ENCODE measurements at regions not wholly inside any gene's neighbourhood (a gene's known extent, or its start where the extent isn't known, plus 50 kb on each side); places are given as distances from the start of the nearest gene placed in this dataset.

DNA sequence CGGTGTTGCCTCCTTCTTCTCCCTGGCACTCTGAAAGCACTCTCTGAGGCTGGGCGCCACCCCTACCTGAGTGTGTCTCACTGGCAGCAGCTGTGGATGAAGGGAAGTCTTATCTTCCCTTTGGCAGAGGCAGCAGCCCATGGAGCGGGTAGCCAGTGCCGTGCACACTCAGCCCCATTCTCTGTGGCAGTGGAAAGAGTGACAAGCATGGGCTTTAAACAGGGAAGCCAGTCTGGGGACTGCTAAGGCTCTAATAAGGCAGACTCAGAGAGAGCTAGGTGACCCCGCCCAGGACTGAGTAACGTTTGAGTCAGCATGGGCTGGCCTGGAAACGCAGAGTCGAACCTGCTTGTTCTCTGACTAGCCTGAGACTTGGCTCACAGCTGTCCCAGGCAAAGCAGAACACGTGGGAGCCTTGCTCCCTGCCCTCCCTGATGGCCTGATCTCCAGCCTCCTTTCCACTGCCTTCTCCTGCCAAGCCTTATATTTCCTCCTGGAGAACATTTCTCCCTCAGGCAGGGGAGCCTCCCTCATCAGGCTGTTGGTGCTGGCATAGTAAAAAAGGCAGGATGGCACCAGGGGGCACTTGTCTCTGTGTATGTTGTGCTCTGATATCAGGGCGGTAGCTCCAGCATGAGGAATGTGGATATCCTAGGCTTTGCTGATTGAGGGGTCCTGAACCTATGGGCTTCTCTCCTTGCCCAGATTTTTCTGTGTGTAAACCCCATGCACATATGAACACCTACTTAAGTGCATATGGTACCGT is 93.9 kb upstream of the LGALSL start:
- H3K4me3 ChIP-seq (ENCODE audit: insufficient read depth, low read length), result no peak overlapping the region
- H3K27ac ChIP-seq (ENCODE audit: low read depth, low read length), result peak overlapping the region; percentile 18
- no peaks in the 10 kb centered on the region for H3K79me2 ChIP-seq (ENCODE audit: insufficient read depth, low read length)
- no peaks in the 10 kb centered on the region for H3K9me3 ChIP-seq (ENCODE audit: low read depth, low read length)
- H4K20me1 ChIP-seq (ENCODE audit: insufficient read depth, low read length), result no peaks in the 10 kb centered on the region
- H3K4me2 ChIP-seq (ENCODE audit: insufficient read depth, low read length), result peak overlapping the region; percentile 28
- H3K36me3 ChIP-seq (ENCODE audit: insufficient read depth, low read length), result no peaks in the 10 kb centered on the region
- peak; percentile 96 for DNase-seq (ENCODE audit: insufficient read length, low spot score, missing footprints)
- H3K27me3 ChIP-seq (ENCODE audit: insufficient read depth, low read length), result peaks cover 51% of the 10 kb centered on the region
- H3K4me1 ChIP-seq (ENCODE audit: insufficient read depth, low read length), result peaks cover 18% of the 10 kb centered on the region
- H2AFZ ChIP-seq (ENCODE audit: low read length), result peak overlapping the region; percentile 21
- TF ChIP-seq, protein P1, sequence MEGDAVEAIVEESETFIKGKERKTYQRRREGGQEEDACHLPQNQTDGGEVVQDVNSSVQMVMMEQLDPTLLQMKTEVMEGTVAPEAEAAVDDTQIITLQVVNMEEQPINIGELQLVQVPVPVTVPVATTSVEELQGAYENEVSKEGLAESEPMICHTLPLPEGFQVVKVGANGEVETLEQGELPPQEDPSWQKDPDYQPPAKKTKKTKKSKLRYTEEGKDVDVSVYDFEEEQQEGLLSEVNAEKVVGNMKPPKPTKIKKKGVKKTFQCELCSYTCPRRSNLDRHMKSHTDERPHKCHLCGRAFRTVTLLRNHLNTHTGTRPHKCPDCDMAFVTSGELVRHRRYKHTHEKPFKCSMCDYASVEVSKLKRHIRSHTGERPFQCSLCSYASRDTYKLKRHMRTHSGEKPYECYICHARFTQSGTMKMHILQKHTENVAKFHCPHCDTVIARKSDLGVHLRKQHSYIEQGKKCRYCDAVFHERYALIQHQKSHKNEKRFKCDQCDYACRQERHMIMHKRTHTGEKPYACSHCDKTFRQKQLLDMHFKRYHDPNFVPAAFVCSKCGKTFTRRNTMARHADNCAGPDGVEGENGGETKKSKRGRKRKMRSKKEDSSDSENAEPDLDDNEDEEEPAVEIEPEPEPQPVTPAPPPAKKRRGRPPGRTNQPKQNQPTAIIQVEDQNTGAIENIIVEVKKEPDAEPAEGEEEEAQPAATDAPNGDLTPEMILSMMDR (IDR thresholded peaks at IDR 0.05; ENCODE audit: extremely low read depth, low read depth, low read length), result no peak

- Histone ChIP-seq H4K20me1 (ENCODE audit: insufficient read depth, low read length) (no peaks in the 10 kb centered on the region), H3K4me3 (ENCODE audit: insufficient read depth, low read length) (no peak overlapping the region), H2AFZ (ENCODE audit: low read length) (no peak overlapping the region), H3K79me2 (ENCODE audit: insufficient read depth, low read length) (no peaks in the 10 kb centered on the region), H3K27me3 (ENCODE audit: insufficient read depth, low read length) (peaks cover 43% of the 10 kb centered on the region), H3K9me3 (ENCODE audit: low read depth, low read length) (no peaks in the 10 kb centered on the region), H3K36me3 (ENCODE audit: insufficient read depth, low read length) (no peaks in the 10 kb centered on the region), H3K27ac (ENCODE audit: low read depth, low read length) (no peak overlapping the region), H3K4me2 (ENCODE audit: insufficient read depth, low read length) (no peak overlapping the region), H3K4me1 (ENCODE audit: insufficient read depth, low read length) (peaks cover 13% of the 10 kb centered on the region)
- DNase-seq (ENCODE audit: insufficient read length, low spot score, missing footprints), result no peak
- TF ChIP-seq, protein P1 (IDR thresholded peaks at IDR 0.05; ENCODE audit: extremely low read depth, low read depth, low read length), result no peak
These were observed 92.6 kb upstream of the LGALSL start for GRCh38 chr2:64361151-64361938.

DNA sequence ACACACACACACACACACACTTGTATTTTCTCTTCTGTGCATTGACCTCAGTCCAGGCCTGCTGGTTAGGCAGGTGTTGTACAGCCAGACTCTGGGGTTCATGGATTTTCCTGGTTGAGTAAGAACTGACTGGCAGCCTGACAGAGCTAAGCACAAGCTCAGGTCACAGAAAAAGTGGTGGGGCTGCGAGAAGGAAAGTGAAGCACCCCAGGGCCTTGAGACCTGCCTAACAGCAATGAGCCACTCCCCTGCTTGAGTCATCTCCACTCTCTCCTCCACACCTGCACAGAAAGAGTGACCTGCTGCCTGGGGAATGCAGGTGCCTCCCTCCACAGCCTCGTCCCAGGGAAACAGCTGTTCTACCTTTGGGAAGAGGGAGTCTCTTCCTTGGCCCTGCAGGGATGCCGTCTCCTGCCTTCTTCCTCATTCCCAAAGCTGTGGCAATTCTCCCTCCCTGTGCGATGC is 91.4 kb upstream of the LGALSL start:
- TF ChIP-seq, protein P1 (IDR thresholded peaks at IDR 0.05; ENCODE audit: extremely low read depth, low read depth, low read length), result no peak
- H3K79me2 ChIP-seq (ENCODE audit: insufficient read depth, low read length), result no peaks in the 10 kb centered on the region

DNA sequence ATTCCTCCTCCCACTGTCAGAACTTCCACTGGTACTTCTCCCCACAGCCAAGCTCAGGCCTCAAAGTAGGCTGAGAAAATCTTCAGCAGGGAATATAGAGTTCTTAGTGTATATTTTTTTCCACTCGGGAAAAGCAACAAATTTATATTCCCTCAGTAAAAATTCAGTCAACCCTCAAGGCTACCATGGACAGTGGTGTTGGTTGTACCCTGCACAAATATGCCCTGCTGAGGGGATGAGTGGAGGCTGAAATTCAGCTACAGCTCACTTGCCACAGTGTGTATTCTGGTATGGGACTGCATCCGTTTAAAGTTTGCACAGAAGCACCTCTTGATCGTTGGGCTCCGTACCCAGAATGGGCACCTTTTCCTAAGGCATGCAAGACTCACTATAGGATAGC is 90.8 kb upstream of the LGALSL start:
- Histone ChIP-seq H3K27ac (ENCODE audit: low read depth, low read length) (no peak overlapping the region), H4K20me1 (ENCODE audit: insufficient read depth, low read length) (no peaks in the 10 kb centered on the region), H3K79me2 (ENCODE audit: insufficient read depth, low read length) (no peaks in the 10 kb centered on the region), H3K4me1 (ENCODE audit: insufficient read depth, low read length) (peaks cover 13% of the 10 kb centered on the region), H2AFZ (ENCODE audit: low read length) (no peak overlapping the region), H3K36me3 (ENCODE audit: insufficient read depth, low read length) (no peaks in the 10 kb centered on the region), H3K4me2 (ENCODE audit: insufficient read depth, low read length) (no peak overlapping the region), H3K9me3 (ENCODE audit: low read depth, low read length) (no peaks in the 10 kb centered on the region), H3K27me3 (ENCODE audit: insufficient read depth, low read length) (peaks cover 38% of the 10 kb centered on the region), H3K4me3 (ENCODE audit: insufficient read depth, low read length) (no peak overlapping the region)
- TF ChIP-seq, protein P1 (IDR thresholded peaks at IDR 0.05; ENCODE audit: extremely low read depth, low read depth, low read length), result no peak
- no peak for DNase-seq (ENCODE audit: insufficient read length, low spot score, missing footprints)

More for the DNA sequence above, 91.4 kb upstream of the LGALSL start:
- peaks cover 38% of the 10 kb centered on the region for H3K27me3 ChIP-seq (ENCODE audit: insufficient read depth, low read length)
- H3K4me3 ChIP-seq (ENCODE audit: insufficient read depth, low read length), result no peak overlapping the region
- H3K36me3 ChIP-seq (ENCODE audit: insufficient read depth, low read length), result no peaks in the 10 kb centered on the region
- H3K27ac ChIP-seq (ENCODE audit: low read depth, low read length), result no peak overlapping the region
- peaks cover 13% of the 10 kb centered on the region for H3K4me1 ChIP-seq (ENCODE audit: insufficient read depth, low read length)
- no peak overlapping the region for H3K4me2 ChIP-seq (ENCODE audit: insufficient read depth, low read length)
- no peak for DNase-seq (ENCODE audit: insufficient read length, low spot score, missing footprints)
- no peak overlapping the region for H2AFZ ChIP-seq (ENCODE audit: low read length)
- H4K20me1 ChIP-seq (ENCODE audit: insufficient read depth, low read length), result no peaks in the 10 kb centered on the region
- H3K9me3 ChIP-seq (ENCODE audit: low read depth, low read length), result no peaks in the 10 kb centered on the region

All from osteoblast (primary cell).